ENCODE measurements at regions not wholly inside any gene's neighbourhood (a gene's known extent, or its start where the extent isn't known, plus 50 kb on each side); places are given as distances from the start of the nearest gene placed in this dataset.
"Not testable (repeated sequence)": the region's sequence is repeated elsewhere in the genome, so short reads cannot be mapped to it uniquely, and the experiment has no call there.

- Mint-ChIP-seq H3K27ac (ENCODE audit: unreplicated experiment) (no peak overlapping the region), H3K4me3 (ENCODE audit: unreplicated experiment) (no peak overlapping the region)
- no TSS peak for BruUV-seq (replicated peaks)
These were observed 122.0 kb upstream of the CEP126 start for GRCh38 chr11:101792814-101793213.

GRCh38 chr11:101786916-101787315 lies 127.9 kb upstream of the CEP126 start:
- H3K9me3 Mint-ChIP-seq (ENCODE audit: unreplicated experiment) = peaks cover 12% of the 10 kb centered on the region
- no TSS peak for BruUV-seq (replicated peaks)
- no peaks in the 10 kb centered on the region for H3K27me3 ChIP-seq (replicated peaks; ENCODE audit: control insufficient read depth, insufficient read depth, low read length)
- 0 out of 2 replicates have a peak, but pooled peaks cover 3% of the 10 kb centered on the region for H3K9me3 ChIP-seq
- POLR2A ChIA-PET = no interaction called here
- CTCF ChIA-PET = no interaction called here
- peaks cover 4% of the 10 kb centered on the region for H3K27me3 Mint-ChIP-seq (ENCODE audit: insufficient read depth, unreplicated experiment)
- no peaks in the 10 kb centered on the region for H3K4me1 ChIP-seq
- no peaks in the 10 kb centered on the region for H3K36me3 ChIP-seq (ENCODE audit: control insufficient read depth, insufficient read depth, low read length)
- no peak for TF ChIP-seq CTCF (IDR thresholded peaks at IDR 0.05; ENCODE audit: insufficient read depth in 1 of 2, low read depth in 1 of 2, low read length in 1 of 2, severe bottlenecking in 1 of 2, unreplicated experiment in 1 of 2)
- H3K4me3 ChIP-seq (ENCODE audit: low read depth, low read length) = no peak overlapping the region
- H3K4me1 Mint-ChIP-seq (ENCODE audit: low read depth, unreplicated experiment) = no peaks in the 10 kb centered on the region
- no peak overlapping the region for H3K4me3 Mint-ChIP-seq (ENCODE audit: unreplicated experiment)
- H3K36me3 Mint-ChIP-seq (ENCODE audit: insufficient read depth, unreplicated experiment) = no peaks in the 10 kb centered on the region
- intact Hi-C loops (cut with micrococcal nuclease; ENCODE audit: unreplicated experiment) = no loop called here
- H3K27ac Mint-ChIP-seq (ENCODE audit: unreplicated experiment) = no peak overlapping the region
- DNase-seq = no peak

More at GRCh38 chr11:101792814-101793213, 122.0 kb upstream of the CEP126 start:
- H3K9me3 Mint-ChIP-seq (ENCODE audit: unreplicated experiment) = no peaks in the 10 kb centered on the region
- H3K4me3 ChIP-seq (ENCODE audit: low read depth, low read length) = no peak overlapping the region
- H3K9me3 ChIP-seq = no peaks in the 10 kb centered on the region
- DNase-seq = no peak
- no peak for TF ChIP-seq CTCF (IDR thresholded peaks at IDR 0.05; ENCODE audit: insufficient read depth in 1 of 2, low read depth in 1 of 2, low read length in 1 of 2, severe bottlenecking in 1 of 2, unreplicated experiment in 1 of 2)
- intact Hi-C loops (cut with micrococcal nuclease; ENCODE audit: unreplicated experiment) = no loop called here
- H3K36me3 ChIP-seq (ENCODE audit: control insufficient read depth, insufficient read depth, low read length) = no peaks in the 10 kb centered on the region
- no peaks in the 10 kb centered on the region for H3K27me3 ChIP-seq (replicated peaks; ENCODE audit: control insufficient read depth, insufficient read depth, low read length)
- H3K4me1 Mint-ChIP-seq (ENCODE audit: low read depth, unreplicated experiment) = no peaks in the 10 kb centered on the region
- ChIA-PET POLR2A (no interaction called here), CTCF (no interaction called here)
- no peaks in the 10 kb centered on the region for H3K36me3 Mint-ChIP-seq (ENCODE audit: insufficient read depth, unreplicated experiment)
- H3K4me1 ChIP-seq = no peaks in the 10 kb centered on the region
- no peaks in the 10 kb centered on the region for H3K27me3 Mint-ChIP-seq (ENCODE audit: insufficient read depth, unreplicated experiment)

GRCh38 chr11:101786421-101786820 lies 128.4 kb upstream of the CEP126 start:
- POLR2A ChIA-PET = no interaction called here
- Histone ChIP-seq H3K9me3 (0 out of 2 replicates have a peak, but pooled peaks cover 7% of the 10 kb centered on the region), H3K36me3 (ENCODE audit: control insufficient read depth, insufficient read depth, low read length) (no peaks in the 10 kb centered on the region), H3K4me3 (ENCODE audit: low read depth, low read length) (no peak overlapping the region), H3K4me1 (no peaks in the 10 kb centered on the region), H3K27me3 (replicated peaks; ENCODE audit: control insufficient read depth, insufficient read depth, low read length) (no peaks in the 10 kb centered on the region)
- Mint-ChIP-seq H3K36me3 (ENCODE audit: insufficient read depth, unreplicated experiment) (no peaks in the 10 kb centered on the region), H3K27ac (ENCODE audit: unreplicated experiment) (no peak overlapping the region), H3K4me3 (ENCODE audit: unreplicated experiment) (no peak overlapping the region), H3K27me3 (ENCODE audit: insufficient read depth, unreplicated experiment) (peaks cover 4% of the 10 kb centered on the region), H3K9me3 (ENCODE audit: unreplicated experiment) (peaks cover 16% of the 10 kb centered on the region), H3K4me1 (ENCODE audit: low read depth, unreplicated experiment) (no peaks in the 10 kb centered on the region)
- TF ChIP-seq CTCF (IDR thresholded peaks at IDR 0.05; ENCODE audit: insufficient read depth in 1 of 2, low read depth in 1 of 2, low read length in 1 of 2, severe bottlenecking in 1 of 2, unreplicated experiment in 1 of 2) = no peak
- no peak for DNase-seq
- BruUV-seq (replicated peaks) = no TSS peak
- CTCF ChIA-PET = no interaction called here
- intact Hi-C loops (cut with micrococcal nuclease; ENCODE audit: unreplicated experiment) = no loop called here

- H3K9me3 ChIP-seq = peaks cover 31% of the 10 kb centered on the region
- H3K4me3 ChIP-seq (ENCODE audit: low read depth, low read length); H3K27ac Mint-ChIP-seq (ENCODE audit: unreplicated experiment); BruUV-seq (replicated peaks); H3K4me1 Mint-ChIP-seq (ENCODE audit: low read depth, unreplicated experiment); H3K27me3 Mint-ChIP-seq (ENCODE audit: insufficient read depth, unreplicated experiment); H3K36me3 ChIP-seq (ENCODE audit: control insufficient read depth, insufficient read depth, low read length); H3K27me3 ChIP-seq (replicated peaks; ENCODE audit: control insufficient read depth, insufficient read depth, low read length); POLR2A ChIA-PET; H3K4me3 Mint-ChIP-seq (ENCODE audit: unreplicated experiment); DNase-seq; H3K4me1 ChIP-seq; CTCF ChIA-PET; intact Hi-C loops (cut with micrococcal nuclease; ENCODE audit: unreplicated experiment); H3K36me3 Mint-ChIP-seq (ENCODE audit: insufficient read depth, unreplicated experiment): not testable (repeated sequence)
- peaks cover 42% of the 10 kb centered on the region for H3K9me3 Mint-ChIP-seq (ENCODE audit: unreplicated experiment)
These were observed 135.6 kb upstream of the CEP126 start for GRCh38 chr11:101779167-101779566.

Data from Caco-2 (cell line).